BLaER1 treated with 17β-estradiol and CSF1 and Interleukin-3, amounts not matched to agents 10 nM and 100 nM (cell line): ENCODE measurements at regions not wholly inside any gene's neighbourhood (a gene's known extent, or its start where the extent isn't known, plus 50 kb on each side); places are given as distances from the start of the nearest gene placed in this dataset.
"Not testable (repeated sequence)": the region's sequence is repeated elsewhere in the genome, so short reads cannot be mapped to it uniquely, and the experiment has no call there.

ENCODE experiments used
- H3K27ac ChIP-seq, 11 experiments: shearing (Covaris generic); formaldehyde crosslinking; 2 replicates each; pipeline ENCODE4 v1.8.1; 2022
- H3K27me3 ChIP-seq, 11 experiments: shearing (Covaris generic); formaldehyde crosslinking; 2 replicates each; pipeline ENCODE4 v1.8.1; 2022
- H3K36me3 ChIP-seq, 11 experiments: shearing (Covaris generic); formaldehyde crosslinking; 2 replicates each; pipeline ENCODE4 v1.8.1; 2022
- H3K4me1 ChIP-seq, 10 experiments: shearing (Covaris generic); formaldehyde crosslinking; 2 replicates each; pipeline ENCODE4 v1.8.1; 2022
- H3K4me2 ChIP-seq, 11 experiments: shearing (Covaris generic); formaldehyde crosslinking; 2 replicates each; pipeline ENCODE4 v1.8.1; 2022
- H3K4me3 ChIP-seq, 10 experiments: shearing (Covaris generic); formaldehyde crosslinking; 2 replicates each; pipeline ENCODE4 v1.8.1; 2022
- H3K9ac ChIP-seq, 11 experiments: shearing (Covaris generic); formaldehyde crosslinking; 2 replicates each; pipeline ENCODE4 v1.8.1; 2022
- H3K9me3 ChIP-seq, 11 experiments: shearing (Covaris generic); formaldehyde crosslinking; replicated peaks in 1 of 11; 2 replicates each; pipeline ENCODE4 v1.8.1; 2022
- H4K20me1 ChIP-seq, 11 experiments: shearing (Covaris generic); formaldehyde crosslinking; 2 replicates each; pipeline ENCODE4 v1.8.1; 2022
- Cebpa-rat ChIP-seq, 11 experiments: shearing (Covaris generic); IDR thresholded peaks; 2 replicates each; pipeline ENCODE4 v1.8.1; 2022

DNA sequence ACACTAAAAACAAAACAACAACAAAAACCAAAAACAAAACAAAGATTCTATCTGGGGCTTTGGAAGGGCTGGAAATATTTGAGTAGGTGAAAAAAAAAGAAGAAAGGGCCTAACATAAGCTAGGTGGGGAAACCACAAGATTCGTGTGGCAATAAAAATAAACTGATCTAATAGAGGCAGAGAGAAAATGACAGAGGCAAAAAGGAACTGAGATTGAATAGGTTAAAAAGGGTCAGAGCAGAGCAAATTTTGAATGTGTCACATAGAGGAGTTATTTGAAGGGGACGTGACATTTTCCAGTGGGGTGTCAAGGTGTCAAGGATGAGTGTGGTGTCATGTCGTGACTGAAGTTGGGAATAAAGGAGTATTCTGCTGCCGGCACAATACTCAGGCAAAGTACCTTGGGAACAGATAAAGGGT, 65.2 kb upstream of the RALGPS2 start:
- H3K4me2 ChIP-seq = no peak overlapping the region
- H3K27me3 ChIP-seq = no peaks in the 10 kb centered on the region
- H3K9me3 ChIP-seq = no peaks in the 10 kb centered on the region
- no peak overlapping the region for H3K27ac ChIP-seq
- no peaks in the 10 kb centered on the region for H4K20me1 ChIP-seq
- TF ChIP-seq Cebpa-rat (IDR thresholded peaks at IDR 0.05) = no peak
- no peak overlapping the region for H3K9ac ChIP-seq
- no peaks in the 10 kb centered on the region for H3K36me3 ChIP-seq
- peaks cover 0 to 11% (median 2%) of the 10 kb centered on the region in 10 experiments; a peak in 6 of 20 replicates for H3K4me1 ChIP-seq
- H3K4me3 ChIP-seq = no peak overlapping the region

DNA sequence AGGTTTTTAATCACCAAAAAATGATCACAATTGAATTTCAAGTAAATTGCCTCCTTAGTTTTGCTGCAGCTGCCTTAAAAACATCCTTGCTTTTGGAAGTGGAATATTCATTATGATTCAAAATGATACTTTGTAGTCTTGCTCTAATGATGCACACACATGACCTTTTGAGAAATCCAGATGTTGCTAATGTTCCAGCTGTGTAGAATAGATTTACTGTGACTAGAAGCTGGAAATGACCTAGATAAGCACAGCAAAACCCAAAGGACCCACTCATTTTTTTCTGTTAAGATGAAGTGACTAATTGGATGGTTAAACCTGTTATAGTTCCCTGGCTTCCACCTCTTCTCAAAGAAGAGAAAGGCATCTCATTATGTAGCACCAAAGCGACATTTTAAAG, 64.6 kb upstream of the RALGPS2 start:
- H3K9ac ChIP-seq = no peak overlapping the region
- no peaks in the 10 kb centered on the region for H3K27me3 ChIP-seq
- H3K4me3 ChIP-seq = no peak overlapping the region

DNA sequence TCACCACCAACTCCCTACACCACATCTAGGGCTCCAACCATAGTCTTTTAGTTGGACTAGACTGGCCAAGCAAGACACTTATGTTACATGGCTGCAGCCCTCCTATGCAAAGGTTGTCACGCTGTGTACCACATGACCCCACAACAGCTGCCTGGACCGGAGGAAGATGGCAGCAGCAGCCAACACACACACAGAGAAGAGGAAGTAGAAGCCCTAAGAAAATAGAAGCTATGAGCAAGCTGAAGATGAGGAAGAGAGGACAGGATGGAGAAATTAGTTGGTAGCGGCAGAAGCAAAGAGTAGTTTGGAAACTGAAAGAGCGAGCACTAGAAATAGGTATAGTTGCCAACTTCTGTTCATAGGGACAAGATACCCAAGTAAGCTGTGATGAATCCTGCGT, 60.8 kb upstream of the RALGPS2 start:
- Histone ChIP-seq H3K27ac (no peak overlapping the region), H3K9ac (no peak overlapping the region), H3K27me3 (no peaks in the 10 kb centered on the region), H3K4me1 (peaks cover 0 to 22% (median 2%) of the 10 kb centered on the region in 10 experiments; a peak in 6 of 20 replicates), H4K20me1 (no peaks in the 10 kb centered on the region), H3K36me3 (no peaks in the 10 kb centered on the region), H3K4me2 (peak overlapping the region in 5 of 11 experiments; percentile 7 to 44 (median 10); a peak in 4 of 22 replicates), H3K9me3 (no peaks in the 10 kb centered on the region), H3K4me3 (no peak overlapping the region)
- no peak for TF ChIP-seq Cebpa-rat (IDR thresholded peaks at IDR 0.05)

More for the DNA sequence above, 64.6 kb upstream of the RALGPS2 start:
- Histone ChIP-seq H3K4me2 (no peak overlapping the region), H3K27ac (no peak overlapping the region), H3K9me3 (no peaks in the 10 kb centered on the region), H3K4me1 (peaks cover 0 to 14% (median 2%) of the 10 kb centered on the region in 10 experiments; a peak in 6 of 20 replicates), H4K20me1 (no peaks in the 10 kb centered on the region), H3K36me3 (no peaks in the 10 kb centered on the region)
- no peak for TF ChIP-seq Cebpa-rat (IDR thresholded peaks at IDR 0.05)

DNA sequence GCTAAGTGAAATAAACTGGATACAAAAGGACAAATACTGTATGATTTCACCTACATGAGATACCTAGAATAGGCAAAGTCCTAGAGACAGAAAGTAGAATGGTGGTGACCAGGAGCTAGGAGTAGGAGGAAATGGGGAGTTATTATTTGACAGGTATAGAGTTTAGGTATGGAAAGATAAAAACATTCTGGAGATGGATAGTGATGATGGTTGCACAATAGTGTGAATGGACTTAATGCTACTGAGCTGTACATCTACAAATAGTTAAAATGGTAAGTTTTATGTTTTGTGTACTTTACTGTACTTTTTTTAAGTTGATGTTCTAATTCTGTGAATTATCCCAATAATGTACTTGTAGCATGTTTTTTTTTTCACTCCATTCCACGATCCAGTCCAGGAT, 59.5 kb upstream of the RALGPS2 start:
- H3K4me3 ChIP-seq = no peak overlapping the region
- no peaks in the 10 kb centered on the region for H4K20me1 ChIP-seq
- no peak overlapping the region for H3K4me2 ChIP-seq
- H3K36me3 ChIP-seq = no peaks in the 10 kb centered on the region
- no peak overlapping the region for H3K27ac ChIP-seq
- H3K9me3 ChIP-seq = no peaks in the 10 kb centered on the region
- H3K27me3 ChIP-seq = no peaks in the 10 kb centered on the region
- no peak for TF ChIP-seq Cebpa-rat (IDR thresholded peaks at IDR 0.05)
- no peak overlapping the region for H3K9ac ChIP-seq
- H3K4me1 ChIP-seq = peaks cover 0 to 22% (median 2%) of the 10 kb centered on the region in 10 experiments; a peak in 6 of 20 replicates

DNA sequence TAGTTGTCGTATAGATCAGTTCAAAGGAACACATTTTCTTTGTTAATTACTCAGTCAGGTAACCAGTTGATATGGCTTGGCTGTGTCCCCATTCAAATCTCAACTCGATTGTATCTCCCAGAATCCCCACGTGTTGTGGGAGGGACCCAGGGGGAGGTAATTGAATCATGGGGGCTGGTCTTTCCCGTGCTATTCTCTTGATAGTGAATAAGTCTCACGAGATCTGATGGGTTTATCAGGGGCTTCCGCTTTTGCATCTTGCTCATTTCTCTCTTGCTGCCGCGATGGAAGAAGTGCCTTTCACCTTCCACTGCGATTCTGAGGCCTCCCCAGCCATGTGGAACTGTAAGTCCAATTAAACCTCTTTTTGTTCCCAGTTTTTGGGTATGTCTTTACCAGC, 58.2 kb upstream of the RALGPS2 start:
- H3K27me3 ChIP-seq, H3K27ac ChIP-seq: not testable (repeated sequence)

DNA sequence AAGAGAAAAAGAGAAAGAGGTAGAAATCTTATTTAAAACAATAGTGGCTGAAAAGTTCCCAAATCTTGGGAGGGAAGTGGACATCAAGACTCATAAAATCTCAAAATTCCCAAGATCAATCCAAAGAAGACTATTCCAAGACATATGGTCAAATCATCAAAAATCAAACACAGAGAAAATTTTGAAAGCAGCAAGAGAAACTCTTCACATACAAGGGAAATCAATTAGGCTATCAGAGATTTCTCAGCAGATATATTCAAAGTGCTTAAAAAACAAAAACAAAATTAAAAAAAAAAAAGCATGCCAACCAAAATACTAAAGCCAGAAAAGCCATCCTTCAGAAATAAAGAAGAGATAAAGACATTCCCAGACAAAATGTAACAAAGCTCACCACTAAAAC, 52.6 kb upstream of the RALGPS2 start:
- Histone ChIP-seq H3K27ac (no peak overlapping the region), H3K4me1 (peaks cover 0 to 11% (median 0%) of the 10 kb centered on the region in 10 experiments; a peak in 2 of 20 replicates), H4K20me1 (no peaks in the 10 kb centered on the region), H3K36me3 (no peaks in the 10 kb centered on the region), H3K27me3 (no peaks in the 10 kb centered on the region), H3K4me2 (no peak overlapping the region), H3K4me3 (no peak overlapping the region), H3K9me3 (peaks cover 9 to 24% (median 18%) of the 10 kb centered on the region in 11 experiments; a peak in 21 of 22 replicates), H3K9ac (no peak overlapping the region)
- TF ChIP-seq Cebpa-rat (IDR thresholded peaks at IDR 0.05) = no peak

More for the DNA sequence above, 58.2 kb upstream of the RALGPS2 start:
- not testable (repeated sequence) for H4K20me1 ChIP-seq, H3K9ac ChIP-seq, H3K9me3 ChIP-seq, H3K4me2 ChIP-seq, H3K36me3 ChIP-seq, H3K4me3 ChIP-seq
- H3K4me1 ChIP-seq = peaks cover 0 to 22% (median 2%) of the 10 kb centered on the region in 10 experiments; a peak in 6 of 20 replicates

DNA sequence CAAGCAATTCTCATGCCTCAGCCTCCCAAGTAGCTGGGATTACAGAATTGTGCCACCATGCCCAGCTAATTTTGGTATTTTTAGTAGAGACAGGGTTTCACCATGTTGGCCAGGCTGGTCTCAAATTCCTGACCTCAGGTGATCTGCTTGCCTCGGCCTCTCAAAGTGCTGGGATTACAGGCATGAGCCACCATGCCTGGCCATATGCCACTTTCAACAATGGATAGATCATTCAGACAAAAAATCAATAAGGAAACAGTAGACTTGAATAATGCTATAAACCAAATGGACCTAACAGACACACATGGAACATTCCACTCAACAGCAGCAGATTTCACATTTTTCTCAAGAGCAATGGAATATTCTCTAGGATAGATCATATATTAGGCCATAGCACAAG, 50.5 kb upstream of the RALGPS2 start:
- not testable (repeated sequence) for H3K9ac ChIP-seq, H3K4me1 ChIP-seq, H3K27me3 ChIP-seq, H3K4me2 ChIP-seq, H3K4me3 ChIP-seq, H3K27ac ChIP-seq, H4K20me1 ChIP-seq, H3K36me3 ChIP-seq
- peaks cover 9 to 24% (median 18%) of the 10 kb centered on the region in 11 experiments; a peak in 21 of 22 replicates for H3K9me3 ChIP-seq
